HG02973 (cell line): ENCODE measurements at regions not wholly inside any gene's neighbourhood (a gene's known extent, or its start where the extent isn't known, plus 50 kb on each side); places are given as distances from the start of the nearest gene placed in this dataset.

Source experiments
- ATAC-seq: cut with Tn5 transposase; IDR thresholded peaks from one replicate; pipeline ENCODE4 v1.9.1; 2021; ENCODE audit warnings: moderate library complexity; ENCODE audit not compliant: unreplicated experiment

- ATAC-seq: no peak
Measured at GRCh38 chr13:78802912-78803311, 144.0 kb upstream of the OBI1 start.

DNA sequence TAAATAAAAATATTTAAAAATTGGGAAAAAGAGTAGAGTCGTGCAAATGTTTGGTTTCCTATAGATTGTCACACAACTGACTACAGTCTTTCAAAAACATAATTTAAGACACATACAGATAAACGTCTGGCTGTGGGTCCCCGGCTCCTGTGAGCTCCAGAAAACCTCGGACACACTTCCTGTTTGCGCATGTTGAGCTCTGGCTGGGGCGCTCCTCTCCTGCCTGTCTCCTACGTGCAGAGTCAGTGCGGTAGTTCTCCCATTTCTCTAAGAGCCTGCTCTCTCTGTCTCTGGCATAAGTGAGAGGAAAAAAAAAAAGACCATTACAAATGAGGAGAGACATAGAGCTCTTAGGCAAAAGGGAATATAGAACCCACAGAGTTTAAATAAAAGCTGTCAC lies 128.2 kb upstream of the OBI1 start:
- no peak for ATAC-seq

DNA sequence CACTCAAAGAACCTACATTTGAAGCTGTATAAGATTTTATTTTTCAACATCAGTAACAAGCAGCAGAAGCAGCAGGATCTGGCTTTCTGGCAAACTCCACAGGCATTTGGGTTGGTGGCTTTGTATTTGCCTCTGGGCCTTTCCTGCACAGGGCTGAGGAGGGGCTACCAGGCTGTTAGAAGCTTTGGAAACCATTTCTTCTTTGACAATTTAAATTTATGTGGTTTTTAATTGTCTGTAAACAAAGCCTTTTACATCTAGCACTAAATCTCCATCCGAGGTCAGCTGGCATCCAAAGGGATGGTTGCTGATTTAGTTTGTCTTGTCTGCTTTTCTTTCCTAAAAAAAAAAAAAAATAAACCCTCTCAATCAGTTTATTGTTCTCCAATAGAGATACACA lies 127.5 kb upstream of the OBI1 start:
- no peak for ATAC-seq

- ATAC-seq: no peak
Measured at GRCh38 chr13:78785764-78786163, 126.8 kb upstream of the OBI1 start.

- ATAC-seq: no peak
Measured at GRCh38 chr13:78784014-78784750, 125.2 kb upstream of the OBI1 start.

- ATAC-seq: no peak
Measured at GRCh38 chr13:78780708-78781107, 121.8 kb upstream of the OBI1 start.

DNA sequence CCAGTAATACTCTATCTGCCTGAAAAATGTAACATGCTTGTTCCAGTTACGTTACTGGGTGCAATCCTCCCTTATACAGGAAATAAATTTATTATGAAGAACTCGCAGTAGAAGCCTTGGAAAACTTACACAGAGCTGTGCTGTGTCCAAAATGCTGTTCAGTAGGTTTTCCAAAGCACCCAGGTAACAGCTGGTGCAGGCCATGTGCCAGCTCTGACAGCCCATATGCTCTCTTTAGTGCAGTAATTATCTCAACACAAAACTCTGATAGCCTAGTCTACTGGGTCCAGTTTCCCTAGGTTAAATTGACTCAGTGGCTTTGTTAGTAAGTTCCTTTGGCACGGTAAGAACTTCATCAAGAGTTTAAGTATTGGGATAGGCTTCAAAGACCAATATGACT lies 120.7 kb upstream of the OBI1 start:
- ATAC-seq: no peak

- no peak for ATAC-seq
Measured at GRCh38 chr13:78777976-78778375, 119.0 kb upstream of the OBI1 start.

GRCh38 chr13:78777396-78777795 lies 118.4 kb upstream of the OBI1 start:
- no peak for ATAC-seq

DNA sequence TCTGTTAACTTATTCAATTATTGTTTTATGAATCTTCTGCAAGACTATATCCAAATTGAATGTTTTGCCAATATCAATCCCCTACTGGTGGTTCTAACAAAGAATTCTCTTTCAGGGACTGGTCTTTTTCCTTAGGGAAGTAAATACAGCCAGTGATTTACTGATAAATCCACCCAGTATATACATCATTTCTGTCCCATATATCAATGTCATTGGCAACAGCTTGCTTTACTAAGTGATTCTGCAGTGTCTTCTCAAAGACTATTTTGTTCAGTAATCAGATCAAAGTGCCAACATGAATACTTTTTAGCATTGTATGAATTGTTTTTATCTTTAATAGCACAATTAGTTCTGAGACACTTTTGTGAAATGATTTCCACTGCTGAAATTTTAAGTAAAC lies 114.0 kb upstream of the OBI1 start:
- ATAC-seq: no peak

DNA sequence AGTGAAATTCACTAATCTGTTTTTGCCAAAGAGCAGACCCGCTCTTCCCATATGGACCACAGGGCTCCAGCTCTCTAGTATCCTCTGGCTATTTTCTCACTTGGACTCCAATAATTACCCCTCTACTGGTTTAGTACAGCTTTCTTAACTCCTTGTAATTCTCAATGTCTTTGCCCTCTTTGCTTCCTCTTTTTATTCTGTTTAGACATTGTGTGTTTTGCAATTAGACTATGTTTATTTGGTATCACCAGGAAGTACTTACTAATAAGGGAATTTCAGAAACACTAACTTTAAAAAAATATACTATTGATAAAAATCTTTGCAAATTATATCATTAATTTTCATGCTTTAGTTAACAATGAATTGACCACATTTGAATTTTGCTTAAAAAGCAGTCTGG lies 111.6 kb upstream of the OBI1 start:
- ATAC-seq: no peak

GRCh38 chr13:78768950-78769349 lies 110.0 kb upstream of the OBI1 start:
- ATAC-seq: no peak

- ATAC-seq: no peak
Measured at GRCh38 chr13:78764665-78765064, 105.7 kb upstream of the OBI1 start.

GRCh38 chr13:78762825-78763224 lies 103.9 kb upstream of the OBI1 start:
- ATAC-seq: no peak

GRCh38 chr13:78759704-78760103 lies 100.7 kb upstream of the OBI1 start:
- ATAC-seq: no peak

DNA sequence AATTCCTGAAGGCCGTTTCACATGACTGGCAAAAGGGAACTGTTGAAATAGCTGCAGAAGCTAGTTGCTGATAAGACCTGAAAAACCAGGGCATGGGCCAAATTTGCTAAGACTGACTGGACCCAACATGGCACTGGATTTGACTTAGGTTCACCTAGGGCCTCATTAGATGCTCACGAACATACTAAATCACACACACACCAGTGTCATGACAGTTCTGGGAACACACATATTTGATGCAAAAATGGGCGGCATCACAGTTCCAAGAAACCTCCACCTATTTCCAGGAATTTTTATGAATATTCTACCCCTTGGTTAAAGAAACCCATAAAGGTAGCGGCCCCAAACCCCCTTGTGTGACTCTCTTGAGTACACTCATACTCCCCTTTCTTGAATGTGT lies 99.6 kb upstream of the OBI1 start:
- no peak for ATAC-seq

GRCh38 chr13:78753435-78753834 lies 94.5 kb upstream of the OBI1 start:
- ATAC-seq: no peak

- no peak for ATAC-seq
Measured at GRCh38 chr13:78750735-78751134, 91.8 kb upstream of the OBI1 start.

GRCh38 chr13:78743973-78744372 lies 85.0 kb upstream of the OBI1 start:
- no peak for ATAC-seq

- no peak for ATAC-seq
Measured at GRCh38 chr13:78742659-78743058, 83.7 kb upstream of the OBI1 start.

GRCh38 chr13:78736142-78736541 lies 77.2 kb upstream of the OBI1 start:
- no peak for ATAC-seq

DNA sequence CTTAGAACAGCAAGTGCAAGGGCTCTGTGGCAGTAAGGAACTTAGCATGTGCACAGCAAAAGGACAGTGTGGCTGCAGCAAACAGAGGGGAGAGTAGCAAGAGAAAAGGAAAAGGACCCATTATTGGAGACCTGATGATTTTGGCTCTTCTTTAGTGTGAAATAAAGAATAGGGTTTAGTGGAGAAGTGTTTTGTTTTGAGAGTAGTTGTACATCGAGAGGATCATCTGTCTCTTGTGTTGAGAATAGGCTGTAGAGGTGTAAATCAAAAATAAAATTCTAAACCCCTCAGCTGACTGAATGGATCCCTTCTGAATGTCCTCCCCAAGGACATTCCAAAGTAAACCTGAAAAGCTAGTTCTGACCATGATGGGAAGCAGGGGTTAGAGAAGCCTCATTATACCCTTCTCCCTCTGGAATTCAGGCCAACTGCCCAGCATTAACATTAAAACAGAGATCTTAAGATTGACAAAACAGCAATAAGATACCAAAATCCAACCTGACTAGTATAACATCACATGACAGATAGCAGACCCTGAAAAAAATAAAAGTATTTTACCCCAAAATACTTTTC lies 73.6 kb upstream of the OBI1 start:
- ATAC-seq: no peak

GRCh38 chr13:78722700-78723099 lies 63.7 kb upstream of the OBI1 start:
- ATAC-seq: no peak
